Neural progenitor cell (in vitro differentiated cells): ENCODE measurements at regions not wholly inside any gene's neighbourhood (a gene's known extent, or its start where the extent isn't known, plus 50 kb on each side); places are given as distances from the start of the nearest gene placed in this dataset.
A peak's percentile ranks its signal among the peaks of the same experiment; 100 is the strongest.

Source experiments
- DNase-seq: peaks from one replicate; pipeline ENCODE4 v3.0.0-alpha.2; 2016; ENCODE audit warnings: low spot score
- H2AFZ ChIP-seq: fragments of 200-600 bp; sonication (generic); replicated peaks from 2 replicates; pipeline ENCODE4 v1.6.1; 2016; ENCODE audit warnings: antibody characterized with exemption
- H3F3A ChIP-seq: fragments of 200-600 bp; sonication (generic); 2 replicates; pipeline ENCODE4 v1.6.1; 2016; ENCODE audit warnings: antibody characterized with exemption, low read depth
- H3K27ac ChIP-seq: fragments of 200-600 bp; sonication (generic); 2 replicates; pipeline ENCODE4 v1.5.1; 2016; ENCODE audit warnings: mild to moderate bottlenecking
- H3K27me3 ChIP-seq: fragments of 200-600 bp; sonication (generic); 2 replicates; pipeline ENCODE4 v1.6.1; 2016; ENCODE audit warnings: mild to moderate bottlenecking, moderate library complexity
- H3K36me3 ChIP-seq: fragments of 200-600 bp; sonication (generic); 2 replicates; pipeline ENCODE4 v1.5.1; 2016
- H3K4me1 ChIP-seq: fragments of 200-600 bp; sonication (generic); 2 replicates; pipeline ENCODE4 v1.6.1; 2016; ENCODE audit warnings: mixed run types
- H3K4me2 ChIP-seq: fragments of 200-600 bp; sonication (generic); 2 replicates; pipeline ENCODE4 v1.6.1; 2016
- H3K4me3 ChIP-seq: fragments of 200-600 bp; sonication (generic); 2 replicates; pipeline ENCODE4 v1.5.1; 2016
- H3K79me2 ChIP-seq: fragments of 200-600 bp; sonication (generic); 2 replicates; pipeline ENCODE4 v1.6.1; 2016; ENCODE audit warnings: low read depth
- H3K9ac ChIP-seq: fragments of 200-600 bp; sonication (generic); 2 replicates; pipeline ENCODE4 v1.6.1; 2016
- H3K9me3 ChIP-seq: fragments of 200-600 bp; sonication (generic); 2 replicates; pipeline ENCODE4 v1.5.1; 2016; ENCODE audit warnings: low read depth
- H4K20me1 ChIP-seq: fragments of 200-600 bp; sonication (generic); 2 replicates; pipeline ENCODE4 v1.6.1; 2016; ENCODE audit warnings: low read depth
- H3K27ac Mint-ChIP-seq: 3 replicates; pipeline ENCODE4 v1.8.0; 2021; ENCODE audit warnings: mixed read lengths
- H3K27me3 Mint-ChIP-seq: 2 replicates; pipeline ENCODE4 v1.8.0; 2022; ENCODE audit warnings: low read depth, mild to moderate bottlenecking, inconsistent platforms, moderate library complexity, mixed read lengths; ENCODE audit not compliant: insufficient read depth
- H3K36me3 Mint-ChIP-seq: 3 replicates; pipeline ENCODE4 v1.8.0; 2021; ENCODE audit warnings: mixed read lengths
- H3K4me1 Mint-ChIP-seq: 3 replicates; pipeline ENCODE4 v1.8.0; 2021; ENCODE audit warnings: mixed read lengths
- H3K4me3 Mint-ChIP-seq: 3 replicates; pipeline ENCODE4 v1.8.0; 2021; ENCODE audit warnings: mild to moderate bottlenecking, moderate library complexity, mixed read lengths
- H3K9me3 Mint-ChIP-seq: 3 replicates; pipeline ENCODE4 v1.8.0; 2020; ENCODE audit warnings: mixed read lengths
- EZH2 ChIP-seq: fragments of 200-600 bp; sonication (generic); IDR thresholded peaks from 2 replicates; pipeline ENCODE4 v1.6.1; 2017; ENCODE audit warnings: antibody characterized with exemption, mild to moderate bottlenecking, moderate library complexity
- EZH2phosphoT487 ChIP-seq: fragments of 200-600 bp; sonication (generic); IDR thresholded peaks from 2 replicates; pipeline ENCODE4 v1.6.1; 2017; ENCODE audit warnings: antibody characterized with exemption
- TF ChIP-seq, protein P1 (sequence below): fragments of 200-600 bp; sonication (generic); IDR thresholded peaks from 2 replicates; pipeline ENCODE4 v1.5.1; 2017; ENCODE audit warnings: antibody characterized with exemption, mild to moderate bottlenecking

DNA sequence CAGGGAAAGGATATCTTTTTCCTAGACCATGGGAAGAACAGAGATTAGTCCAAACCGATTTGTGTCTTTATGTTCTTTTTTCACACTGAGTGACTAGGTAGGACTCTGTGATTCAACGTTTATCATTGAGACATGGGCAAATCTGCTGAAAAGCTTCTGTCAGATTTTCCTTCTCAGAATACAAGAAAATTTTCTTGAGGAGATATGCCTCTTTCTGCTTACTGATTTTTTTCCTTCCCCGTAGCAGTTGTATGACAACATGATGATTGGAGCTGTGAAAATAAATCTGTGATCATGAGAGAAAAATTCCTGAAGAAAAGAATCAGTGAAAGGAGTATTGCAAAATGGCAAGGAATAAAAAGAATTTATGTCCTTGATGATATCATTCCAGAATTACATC, 130.6 kb upstream of the FAT4 start:
- TF ChIP-seq EZH2 (no peak), EZH2phosphoT487 (no peak)
- TF ChIP-seq, protein P1, sequence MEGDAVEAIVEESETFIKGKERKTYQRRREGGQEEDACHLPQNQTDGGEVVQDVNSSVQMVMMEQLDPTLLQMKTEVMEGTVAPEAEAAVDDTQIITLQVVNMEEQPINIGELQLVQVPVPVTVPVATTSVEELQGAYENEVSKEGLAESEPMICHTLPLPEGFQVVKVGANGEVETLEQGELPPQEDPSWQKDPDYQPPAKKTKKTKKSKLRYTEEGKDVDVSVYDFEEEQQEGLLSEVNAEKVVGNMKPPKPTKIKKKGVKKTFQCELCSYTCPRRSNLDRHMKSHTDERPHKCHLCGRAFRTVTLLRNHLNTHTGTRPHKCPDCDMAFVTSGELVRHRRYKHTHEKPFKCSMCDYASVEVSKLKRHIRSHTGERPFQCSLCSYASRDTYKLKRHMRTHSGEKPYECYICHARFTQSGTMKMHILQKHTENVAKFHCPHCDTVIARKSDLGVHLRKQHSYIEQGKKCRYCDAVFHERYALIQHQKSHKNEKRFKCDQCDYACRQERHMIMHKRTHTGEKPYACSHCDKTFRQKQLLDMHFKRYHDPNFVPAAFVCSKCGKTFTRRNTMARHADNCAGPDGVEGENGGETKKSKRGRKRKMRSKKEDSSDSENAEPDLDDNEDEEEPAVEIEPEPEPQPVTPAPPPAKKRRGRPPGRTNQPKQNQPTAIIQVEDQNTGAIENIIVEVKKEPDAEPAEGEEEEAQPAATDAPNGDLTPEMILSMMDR: no peak
- H3K9ac ChIP-seq: no peak overlapping the region
- no peaks in the 10 kb centered on the region for H3K4me1 ChIP-seq
- H4K20me1 ChIP-seq: no peaks in the 10 kb centered on the region
- H3K9me3 ChIP-seq: no peaks in the 10 kb centered on the region
- Mint-ChIP-seq H3K9me3 (no peaks in the 10 kb centered on the region), H3K4me1 (peaks cover 1% of the 10 kb centered on the region), H3K4me3 (no peak overlapping the region), H3K27me3 (no peaks in the 10 kb centered on the region), H3K27ac (no peak overlapping the region), H3K36me3 (no peaks in the 10 kb centered on the region)
- no peak overlapping the region for H3K4me2 ChIP-seq
- no peaks in the 10 kb centered on the region for H3F3A ChIP-seq
- H2AFZ ChIP-seq: peak overlapping the region; percentile 51
- DNase-seq: no peak
- H3K36me3 ChIP-seq: no peaks in the 10 kb centered on the region
- H3K27me3 ChIP-seq: no peaks in the 10 kb centered on the region
- H3K4me3 ChIP-seq: no peak overlapping the region
- no peaks in the 10 kb centered on the region for H3K79me2 ChIP-seq
- no peak overlapping the region for H3K27ac ChIP-seq

DNA sequence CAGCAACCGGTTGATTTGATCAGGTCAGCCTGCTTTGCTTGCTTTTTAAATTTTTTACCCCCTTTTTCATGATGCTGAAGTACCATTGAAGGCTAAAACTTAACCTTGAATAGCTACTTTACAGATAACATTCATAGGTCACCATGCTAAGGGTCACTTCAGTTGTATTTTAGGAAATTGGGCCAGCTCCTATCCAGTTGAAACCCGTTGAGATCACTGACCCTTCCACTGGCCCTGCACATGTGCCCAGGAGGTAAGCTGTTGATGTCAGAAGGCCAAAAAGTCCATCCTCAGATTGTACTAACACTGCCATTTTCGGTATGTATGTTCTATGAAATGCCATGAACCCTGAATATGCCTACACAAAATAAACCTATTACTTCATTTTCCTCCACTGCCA, 133.0 kb upstream of the FAT4 start:
- Mint-ChIP-seq H3K36me3 (no peaks in the 10 kb centered on the region), H3K27ac (no peak overlapping the region), H3K27me3 (no peaks in the 10 kb centered on the region), H3K9me3 (no peaks in the 10 kb centered on the region), H3K4me1 (no peaks in the 10 kb centered on the region), H3K4me3 (no peak overlapping the region)
- Histone ChIP-seq H3K79me2 (no peaks in the 10 kb centered on the region), H3K4me2 (no peak overlapping the region), H3K4me1 (no peaks in the 10 kb centered on the region), H3F3A (no peaks in the 10 kb centered on the region), H3K9ac (no peak overlapping the region), H3K27ac (no peak overlapping the region), H2AFZ (no peak overlapping the region), H3K4me3 (no peak overlapping the region), H3K9me3 (no peaks in the 10 kb centered on the region), H3K36me3 (no peaks in the 10 kb centered on the region), H3K27me3 (no peaks in the 10 kb centered on the region), H4K20me1 (no peaks in the 10 kb centered on the region)
- DNase-seq: no peak
- TF ChIP-seq, protein P1: no peak

DNA sequence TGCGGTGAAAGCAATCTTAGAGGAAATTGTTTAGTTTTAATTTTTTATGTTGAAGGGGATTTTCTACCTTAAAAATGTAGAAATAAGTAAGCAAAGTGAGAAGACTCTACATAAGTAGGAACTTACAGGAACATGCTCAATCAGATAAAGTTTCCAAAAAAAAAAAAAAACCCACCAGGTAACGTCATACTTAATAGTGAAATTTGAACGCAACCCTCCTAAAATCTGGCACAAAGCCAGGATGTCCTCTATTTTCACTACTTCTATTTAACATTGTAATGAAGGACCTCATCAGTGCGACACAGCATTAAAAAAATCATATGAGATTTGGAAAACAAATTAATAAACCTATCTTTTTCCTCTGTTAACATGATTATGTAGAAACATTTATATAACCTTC, 135.0 kb upstream of the FAT4 start:
- H3K9me3 Mint-ChIP-seq: no peaks in the 10 kb centered on the region
- TF ChIP-seq EZH2phosphoT487 (no peak), EZH2 (no peak)
- TF ChIP-seq, protein P1: no peak

DNA sequence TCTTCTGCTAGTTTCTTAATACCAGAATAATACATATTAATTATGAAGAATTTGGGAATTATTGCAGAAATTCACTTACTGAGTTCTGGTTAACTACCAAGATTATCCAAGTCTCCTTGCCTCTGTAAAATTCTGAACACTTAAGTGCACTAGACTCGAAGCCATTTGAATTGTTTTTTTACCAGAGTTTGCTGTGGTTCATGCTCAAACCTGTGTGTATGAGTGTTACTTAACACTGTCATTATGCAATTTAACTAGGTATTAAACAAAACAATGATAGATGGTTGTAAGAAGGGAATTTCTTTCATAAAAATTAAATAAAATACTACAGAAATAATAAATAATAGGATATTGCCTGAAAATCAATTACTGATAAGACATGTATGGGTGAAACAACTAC, 145.6 kb upstream of the FAT4 start:
- H3K4me1 Mint-ChIP-seq: no peaks in the 10 kb centered on the region
- H3K36me3 Mint-ChIP-seq: no peaks in the 10 kb centered on the region

More for the DNA sequence above, 135.0 kb upstream of the FAT4 start:
- no peak overlapping the region for H3K4me3 Mint-ChIP-seq
- H3K27ac Mint-ChIP-seq: no peak overlapping the region
- H2AFZ ChIP-seq: no peak overlapping the region
- H3K36me3 ChIP-seq: no peaks in the 10 kb centered on the region
- H3K4me3 ChIP-seq: no peak overlapping the region
- no peaks in the 10 kb centered on the region for H3K79me2 ChIP-seq
- no peaks in the 10 kb centered on the region for H3K36me3 Mint-ChIP-seq
- H3K9ac ChIP-seq: no peak overlapping the region
- H3K27me3 ChIP-seq: no peaks in the 10 kb centered on the region
- no peak overlapping the region for H3K4me2 ChIP-seq
- no peak overlapping the region for H3K27ac ChIP-seq
- no peak for DNase-seq
- no peaks in the 10 kb centered on the region for H4K20me1 ChIP-seq
- no peaks in the 10 kb centered on the region for H3K4me1 Mint-ChIP-seq
- no peaks in the 10 kb centered on the region for H3K27me3 Mint-ChIP-seq
- H3K4me1 ChIP-seq: no peaks in the 10 kb centered on the region
- no peaks in the 10 kb centered on the region for H3F3A ChIP-seq
- no peaks in the 10 kb centered on the region for H3K9me3 ChIP-seq

More for the DNA sequence above, 145.6 kb upstream of the FAT4 start:
- Mint-ChIP-seq H3K27ac (no peak overlapping the region), H3K9me3 (no peaks in the 10 kb centered on the region), H3K4me3 (no peak overlapping the region), H3K27me3 (no peaks in the 10 kb centered on the region)
- H3K9me3 ChIP-seq: no peaks in the 10 kb centered on the region
- H3F3A ChIP-seq: no peaks in the 10 kb centered on the region
- H3K4me2 ChIP-seq: no peak overlapping the region
- H3K4me1 ChIP-seq: no peaks in the 10 kb centered on the region
- H3K27me3 ChIP-seq: no peaks in the 10 kb centered on the region
- no peaks in the 10 kb centered on the region for H3K36me3 ChIP-seq
- H2AFZ ChIP-seq: no peak overlapping the region
- H3K79me2 ChIP-seq: no peaks in the 10 kb centered on the region
- H3K27ac ChIP-seq: no peak overlapping the region
- no peak for DNase-seq
- TF ChIP-seq, protein P1: no peak
- TF ChIP-seq EZH2phosphoT487 (no peak), EZH2 (no peak)
- H4K20me1 ChIP-seq: no peaks in the 10 kb centered on the region
- no peak overlapping the region for H3K4me3 ChIP-seq
- H3K9ac ChIP-seq: no peak overlapping the region
